ENCODE measurements at regions not wholly inside any gene's neighbourhood (a gene's known extent, or its start where the extent isn't known, plus 50 kb on each side); places are given as distances from the start of the nearest gene placed in this dataset.

GRCh38 chr7:57210212-57210611 is 78.0 kb upstream of the ZNF479 start:
- TF ChIP-seq CTCF (IDR thresholded peaks at IDR 0.05; ENCODE audit: insufficient read depth, low read depth, low read length) (no peak), EZH2 (IDR thresholded peaks at IDR 0.05; ENCODE audit: insufficient read depth, low read length) (no peak)
